Activated T-cell treated with anti-CD3 and anti-CD28 coated beads, Interleukin-2, amount 50 U/mL, for 72 hours (primary cell): ENCODE measurements at regions not wholly inside any gene's neighbourhood (a gene's known extent, or its start where the extent isn't known, plus 50 kb on each side); places are given as distances from the start of the nearest gene placed in this dataset.

Source experiments
- ATAC-seq, 2 donors: fragments of 150-1000 bp; cut with Tn5 transposase; replicated peaks in 1 of 2; 2 replicates each; pipeline ENCODE4 v1.10.0; 2021; ENCODE audit warnings: moderate library complexity in 2 of 2, mild to moderate bottlenecking in 1 of 2
- DNase-seq, 2 donors: peaks; one replicate each; pipeline ENCODE4 v3.0.0; 2021 to 2022; ENCODE audit warnings: mixed read lengths in 1 of 2
- H3K27ac Mint-ChIP-seq: one replicate; pipeline ENCODE4 v1.8.0; 2022; ENCODE audit warnings: mild to moderate bottlenecking, moderate library complexity, mixed read lengths
- H3K27me3 Mint-ChIP-seq: one replicate; pipeline ENCODE4 v1.8.0; 2022; ENCODE audit warnings: low read depth, mixed read lengths
- H3K36me3 Mint-ChIP-seq, 2 donors: one replicate each; pipeline ENCODE4 v1.8.0; 2022; ENCODE audit warnings: mixed read lengths in 2 of 2, mild to moderate bottlenecking in 1 of 2; ENCODE audit not compliant: insufficient read depth in 2 of 2
- H3K4me1 Mint-ChIP-seq: one replicate; pipeline ENCODE4 v1.8.0; 2022; ENCODE audit warnings: low read depth, mixed read lengths
- H3K4me3 Mint-ChIP-seq, 2 donors: one replicate each; pipeline ENCODE4 v1.8.0; 2022; ENCODE audit warnings: mild to moderate bottlenecking in 2 of 2, mixed read lengths in 2 of 2, moderate library complexity in 2 of 2
- H3K9me3 Mint-ChIP-seq, 2 donors: one replicate each; pipeline ENCODE4 v1.8.0; 2022; ENCODE audit warnings: mixed read lengths in 2 of 2

DNA sequence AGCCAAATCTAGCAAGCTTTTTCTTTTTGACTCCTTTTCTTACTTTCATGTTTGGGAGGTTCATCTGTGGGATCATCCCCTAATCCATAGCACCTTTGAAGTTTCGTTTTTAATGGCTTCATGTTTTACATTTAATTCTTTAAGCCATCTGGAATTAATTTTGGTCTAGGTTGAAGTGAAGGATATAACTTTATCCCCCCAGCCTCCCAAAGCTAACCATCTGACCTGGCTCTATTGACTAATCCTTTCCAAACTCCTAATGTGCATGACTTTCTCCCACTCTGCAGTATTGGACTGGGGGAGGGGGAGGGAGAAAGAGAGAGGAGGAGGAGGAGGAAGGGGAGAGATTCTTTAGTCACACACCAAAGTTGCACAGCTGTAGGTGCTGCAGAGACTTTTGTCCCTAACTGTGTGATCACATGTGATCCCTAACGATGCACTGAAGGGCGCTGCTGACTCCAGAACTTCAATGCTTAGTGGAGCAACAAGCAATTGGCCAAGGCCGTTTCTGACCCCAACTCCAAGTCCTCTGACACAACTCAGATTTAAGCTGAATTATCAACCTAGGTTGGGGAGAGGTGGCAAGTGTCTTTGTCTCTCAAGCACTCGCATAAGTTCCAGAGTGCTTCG lies 191.6 kb downstream of the HUNK start:
- H3K4me1 Mint-ChIP-seq, result no peaks in the 10 kb centered on the region
- H3K36me3 Mint-ChIP-seq, result no peaks in the 10 kb centered on the region
- H3K27ac Mint-ChIP-seq, result no peak overlapping the region
- no peaks in the 10 kb centered on the region for H3K9me3 Mint-ChIP-seq
- peaks cover 14% of the 10 kb centered on the region for H3K27me3 Mint-ChIP-seq
- ATAC-seq (no peak), DNase-seq (no peak)
- no peak overlapping the region for H3K4me3 Mint-ChIP-seq

DNA sequence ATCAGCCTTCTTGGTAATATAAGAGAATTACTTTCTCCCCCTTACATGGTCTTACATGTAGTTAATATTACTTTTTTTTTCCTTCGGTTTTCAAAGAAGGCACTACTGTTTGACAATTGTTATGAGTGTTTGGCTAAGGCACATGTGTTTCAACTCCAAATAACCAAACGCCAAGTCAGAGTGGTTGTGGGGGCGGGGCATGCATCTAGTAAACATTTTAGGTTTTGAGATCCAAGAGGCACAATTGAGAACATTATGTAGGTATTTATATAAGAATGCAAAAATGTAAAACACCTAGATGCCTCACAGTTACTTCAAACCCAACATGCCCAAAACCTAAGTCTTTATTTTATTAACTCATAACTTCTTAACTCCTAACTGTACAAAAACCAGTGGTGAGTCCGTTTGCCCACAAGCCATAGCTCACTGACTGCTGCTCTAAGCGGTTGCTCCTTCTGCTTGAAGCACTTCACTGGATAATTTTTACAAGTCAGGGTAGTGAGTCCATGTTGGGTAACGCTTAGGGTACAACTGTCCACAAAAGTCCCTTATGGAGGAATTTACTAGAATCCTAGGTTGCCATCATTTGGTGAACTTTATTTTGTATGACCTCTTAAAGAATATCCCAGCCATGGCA lies 189.9 kb downstream of the HUNK start:
- no peaks in the 10 kb centered on the region for H3K36me3 Mint-ChIP-seq
- H3K4me1 Mint-ChIP-seq, result no peaks in the 10 kb centered on the region
- H3K27me3 Mint-ChIP-seq, result peaks cover 14% of the 10 kb centered on the region
- H3K27ac Mint-ChIP-seq, result no peak overlapping the region
- ATAC-seq, result no peak
- H3K4me3 Mint-ChIP-seq, result no peak overlapping the region
- no peak for DNase-seq
- peaks cover 0 to 4% of the 10 kb centered on the region in 2 donors for H3K9me3 Mint-ChIP-seq

DNA sequence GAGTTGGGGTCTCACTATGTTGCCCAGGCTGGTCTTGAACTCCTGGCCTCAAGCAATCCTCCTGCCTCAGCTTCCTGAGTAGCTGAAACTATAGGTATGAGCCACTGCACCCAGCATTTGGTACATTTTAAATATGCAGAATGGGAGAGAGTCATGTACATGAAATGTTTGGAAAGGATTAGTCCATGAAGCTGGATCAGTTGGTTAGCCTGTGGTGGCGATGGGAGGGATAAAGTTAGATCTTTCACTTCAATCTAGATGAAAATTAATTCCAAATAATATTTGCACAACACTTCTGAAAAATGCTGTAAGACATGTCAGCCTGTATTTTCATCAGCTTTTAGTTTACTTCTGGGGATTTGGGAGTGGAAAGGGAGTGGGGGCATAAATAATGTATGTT lies 188.9 kb downstream of the HUNK start:
- Mint-ChIP-seq H3K36me3 (no peaks in the 10 kb centered on the region), H3K4me3 (no peak overlapping the region), H3K27ac (no peak overlapping the region), H3K27me3 (peaks cover 14% of the 10 kb centered on the region), H3K9me3 (peaks cover 0 to 4% of the 10 kb centered on the region in 2 donors), H3K4me1 (no peaks in the 10 kb centered on the region)
- DNase-seq (no peak), ATAC-seq (no peak)

DNA sequence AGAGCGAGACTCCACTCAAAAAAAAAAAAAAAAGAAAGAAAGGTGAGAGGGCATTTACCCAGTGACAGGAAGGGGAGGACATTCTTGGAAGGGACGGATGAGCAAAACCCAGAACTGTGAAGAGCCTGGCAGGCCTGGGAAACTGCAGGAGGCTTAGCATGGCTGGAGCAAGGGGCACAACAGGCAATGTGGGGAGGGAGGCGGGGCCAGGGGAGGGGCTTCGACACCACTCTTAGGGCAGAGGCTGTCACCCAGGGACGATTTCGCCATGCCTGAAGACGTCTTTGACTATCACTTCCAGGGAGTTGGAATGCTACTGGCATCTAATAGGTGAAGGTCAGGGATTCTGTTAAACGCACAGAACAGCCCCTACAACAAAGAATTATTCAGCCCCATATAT lies 184.0 kb downstream of the HUNK start:
- H3K9me3 Mint-ChIP-seq, result peaks cover 6 to 10% of the 10 kb centered on the region in 2 donors
- no peak for DNase-seq
- H3K4me3 Mint-ChIP-seq, result no peak overlapping the region
- no peaks in the 10 kb centered on the region for H3K4me1 Mint-ChIP-seq
- peaks cover 0 to 2% of the 10 kb centered on the region in 2 donors for H3K36me3 Mint-ChIP-seq
- H3K27me3 Mint-ChIP-seq, result no peaks in the 10 kb centered on the region
- ATAC-seq, result no peak
- no peak overlapping the region for H3K27ac Mint-ChIP-seq

DNA sequence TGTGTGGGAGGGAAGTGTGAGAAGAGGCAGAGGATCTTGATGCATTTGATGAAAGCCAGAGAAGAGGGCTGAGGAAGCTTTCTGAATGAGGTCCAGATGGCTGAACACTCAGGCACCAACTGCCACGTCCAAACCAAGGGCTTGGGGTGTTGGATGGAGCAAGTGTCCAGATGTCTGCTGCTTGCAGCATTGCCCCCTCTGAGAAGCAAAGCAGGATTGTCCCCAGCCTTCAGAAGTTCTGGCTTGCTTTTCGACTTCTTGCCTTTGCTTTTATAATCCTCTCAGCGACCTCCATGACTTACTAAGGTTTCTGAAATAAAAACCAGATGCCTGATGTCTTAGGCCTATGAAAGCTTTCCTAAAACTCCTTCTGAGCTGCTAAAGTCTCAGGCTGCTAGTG lies 182.5 kb downstream of the HUNK start:
- no peak for ATAC-seq
- no peaks in the 10 kb centered on the region for H3K4me1 Mint-ChIP-seq
- peaks cover 0 to 2% of the 10 kb centered on the region in 2 donors for H3K36me3 Mint-ChIP-seq
- no peak overlapping the region for H3K4me3 Mint-ChIP-seq
- peaks cover 9 to 12% of the 10 kb centered on the region in 2 donors for H3K9me3 Mint-ChIP-seq
- no peak overlapping the region for H3K27ac Mint-ChIP-seq
- no peaks in the 10 kb centered on the region for H3K27me3 Mint-ChIP-seq
- no peak for DNase-seq
